ENCODE measurements at regions not wholly inside any gene's neighbourhood (a gene's known extent, or its start where the extent isn't known, plus 50 kb on each side); places are given as distances from the start of the nearest gene placed in this dataset.

- TF ChIP-seq POLR2A (IDR thresholded peaks at IDR 0.05), result no peak
- no peak for TF ChIP-seq CTCF (IDR thresholded peaks at IDR 0.05)
- TF ChIP-seq POLR2AphosphoS5 (IDR thresholded peaks at IDR 0.05), result no peak
Observed at GRCh38 chr4:126860308-126860707, 772.4 kb upstream of the INTU start.
